SH-SY5Y (cell line): ENCODE measurements at regions not wholly inside any gene's neighbourhood (a gene's known extent, or its start where the extent isn't known, plus 50 kb on each side); places are given as distances from the start of the nearest gene placed in this dataset.

Source experiments
- GATA2 ChIP-seq: IDR thresholded peaks from 2 replicates; pipeline ENCODE4 v1.6.1; 2011; ENCODE audit warnings: mild to moderate bottlenecking, low read depth, low read length
- GATA3 ChIP-seq: IDR thresholded peaks from 2 replicates; pipeline ENCODE4 v1.6.1; 2011; ENCODE audit warnings: low read depth, mild to moderate bottlenecking, low read length, moderate library complexity

DNA sequence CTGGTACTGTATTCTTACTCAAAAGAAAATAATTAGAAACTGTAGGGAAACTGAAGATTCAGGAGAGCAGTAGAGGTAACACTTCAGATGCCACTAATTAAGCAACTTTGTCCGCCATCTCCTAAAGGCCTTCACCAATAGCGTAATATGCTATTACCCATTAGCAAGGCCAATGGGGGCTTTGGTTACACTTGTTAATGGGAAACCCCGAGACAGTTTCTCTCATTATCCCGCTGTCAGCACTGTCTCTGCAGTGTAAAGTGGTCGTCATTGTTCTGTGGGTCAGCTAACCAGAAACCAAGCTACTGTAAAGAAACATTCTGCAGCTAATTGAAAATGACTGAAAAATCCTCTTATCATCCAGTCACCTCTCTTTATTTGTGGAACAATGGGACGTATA is 468.0 kb upstream of the POU3F2 start:
- TF ChIP-seq GATA2 (no peak), GATA3 (no peak)

DNA sequence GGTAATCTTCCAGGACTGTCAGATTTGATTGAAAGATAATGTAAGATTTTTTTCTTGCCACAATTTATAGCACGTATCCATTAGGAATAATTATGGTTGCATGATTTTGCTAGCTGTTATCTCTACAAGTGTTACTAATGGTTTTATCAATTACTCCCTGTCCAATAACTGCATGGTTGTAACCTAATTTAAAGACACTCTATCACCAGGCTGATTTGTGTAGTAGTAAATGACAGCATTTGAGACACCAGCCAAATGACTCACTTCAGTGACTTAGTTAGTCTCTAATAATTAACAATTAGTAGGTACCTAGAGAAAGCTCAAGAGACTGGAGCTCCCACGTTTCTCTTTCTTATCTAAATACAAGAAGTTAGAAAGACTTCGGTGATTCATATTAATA is 453.8 kb upstream of the POU3F2 start:
- TF ChIP-seq GATA2 (peak; percentile 12; the same call in 1 of the 2 replicates), GATA3 (no peak; the same call in 1 of the 2 replicates)

DNA sequence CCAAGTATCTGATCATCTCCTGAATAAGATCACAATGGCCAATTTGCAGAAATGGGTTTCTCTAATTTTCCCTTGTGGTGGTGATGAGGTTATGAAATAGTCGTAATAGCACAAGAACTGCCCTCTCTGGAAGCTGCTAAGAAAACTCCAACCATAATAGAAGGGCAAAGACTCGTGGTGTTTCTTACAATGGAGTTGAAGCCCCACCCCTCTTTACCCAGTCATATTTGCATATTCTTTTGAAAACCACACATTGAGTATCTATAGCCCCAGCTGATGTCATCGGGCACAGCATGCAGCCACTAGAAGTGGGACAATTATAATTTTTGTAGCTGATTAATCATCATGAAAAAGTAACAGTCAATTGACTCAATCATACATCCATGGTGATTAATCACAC is 452.1 kb upstream of the POU3F2 start:
- no peak for TF ChIP-seq GATA2
- no peak for TF ChIP-seq GATA3

GRCh38 chr6:98384334-98384733 is 450.0 kb upstream of the POU3F2 start:
- TF ChIP-seq GATA2 (no peak), GATA3 (no peak)

GRCh38 chr6:98384801-98385200 is 449.6 kb upstream of the POU3F2 start:
- TF ChIP-seq GATA3, result no peak
- no peak for TF ChIP-seq GATA2

- TF ChIP-seq GATA3 (no peak), GATA2 (no peak)
Measured at GRCh38 chr6:98395610-98396166, 438.7 kb upstream of the POU3F2 start.

GRCh38 chr6:98416027-98416426 is 418.3 kb upstream of the POU3F2 start:
- TF ChIP-seq GATA2 (no peak), GATA3 (no peak)

DNA sequence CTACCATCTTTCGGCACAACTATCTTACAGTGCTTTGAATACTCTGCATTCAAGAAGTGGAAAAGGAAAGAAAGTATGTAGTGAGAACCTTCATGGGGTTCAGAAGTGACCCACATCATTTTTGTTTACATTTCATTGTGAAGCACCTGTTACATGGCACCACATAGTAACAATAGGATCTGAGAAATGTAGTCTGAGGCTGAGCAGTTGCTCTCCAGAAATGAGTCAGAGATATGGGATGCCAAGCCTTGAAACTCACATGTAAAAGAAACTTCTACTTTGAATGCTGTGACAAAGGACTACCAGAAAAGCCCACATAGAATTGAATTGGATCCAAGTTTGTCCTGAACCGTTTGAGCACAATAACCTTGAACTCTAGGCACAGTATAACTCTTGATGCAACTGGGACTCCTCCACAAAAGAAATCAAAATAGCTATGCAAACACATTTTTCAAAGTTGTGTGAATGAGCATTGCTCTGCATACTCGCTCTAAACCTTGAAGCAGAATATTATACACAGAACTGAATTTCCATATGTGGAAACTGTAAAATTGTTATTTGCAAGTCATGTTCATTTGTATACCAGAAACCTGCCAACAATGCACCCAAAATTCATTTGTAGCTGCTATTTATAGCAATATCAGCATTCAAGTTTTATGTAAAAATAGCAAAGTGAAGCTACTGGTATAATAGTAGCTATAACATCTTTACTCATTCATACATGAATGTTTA is 400.9 kb upstream of the POU3F2 start:
- TF ChIP-seq GATA3 (no peak), GATA2 (no peak)

DNA sequence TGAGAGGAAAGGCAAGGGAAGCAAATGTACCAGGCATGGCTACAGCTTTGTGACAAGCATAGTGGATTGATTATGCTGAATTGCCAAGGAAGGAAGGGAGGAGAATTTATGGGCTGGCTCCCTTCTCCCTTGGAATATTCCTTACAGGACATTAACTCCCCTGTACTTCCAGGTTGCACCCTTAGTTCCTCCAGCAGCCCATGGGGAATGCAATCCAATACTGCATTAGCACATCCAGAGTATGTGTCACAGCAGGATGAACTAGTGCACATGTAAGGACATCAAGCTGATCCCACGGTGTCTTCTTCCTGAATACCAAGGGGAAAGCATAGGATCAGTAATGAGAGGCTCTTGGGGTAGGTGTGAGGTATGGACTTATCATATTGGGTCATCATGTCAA is 390.7 kb upstream of the POU3F2 start:
- TF ChIP-seq GATA3 (no peak), GATA2 (no peak)

DNA sequence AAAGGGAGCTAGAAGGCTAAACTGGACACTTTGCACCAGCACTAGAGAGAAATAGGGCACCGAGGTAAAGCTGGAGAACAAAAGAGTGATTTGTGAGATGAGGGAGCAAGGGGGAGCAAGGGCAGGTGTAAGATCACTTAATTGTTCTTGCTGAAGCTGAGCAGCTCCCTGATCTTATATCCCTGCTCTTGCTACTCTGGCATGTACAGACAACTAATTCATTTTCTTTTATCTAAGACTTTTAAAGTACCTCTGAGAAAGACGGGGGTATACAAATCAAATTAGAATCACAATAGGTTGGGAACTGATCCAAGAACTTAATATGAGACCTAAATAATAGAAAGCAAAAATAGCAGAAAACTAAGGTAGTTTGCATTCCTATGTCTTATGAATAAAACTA is 381.7 kb upstream of the POU3F2 start:
- TF ChIP-seq GATA2 (no peak), GATA3 (no peak)

DNA sequence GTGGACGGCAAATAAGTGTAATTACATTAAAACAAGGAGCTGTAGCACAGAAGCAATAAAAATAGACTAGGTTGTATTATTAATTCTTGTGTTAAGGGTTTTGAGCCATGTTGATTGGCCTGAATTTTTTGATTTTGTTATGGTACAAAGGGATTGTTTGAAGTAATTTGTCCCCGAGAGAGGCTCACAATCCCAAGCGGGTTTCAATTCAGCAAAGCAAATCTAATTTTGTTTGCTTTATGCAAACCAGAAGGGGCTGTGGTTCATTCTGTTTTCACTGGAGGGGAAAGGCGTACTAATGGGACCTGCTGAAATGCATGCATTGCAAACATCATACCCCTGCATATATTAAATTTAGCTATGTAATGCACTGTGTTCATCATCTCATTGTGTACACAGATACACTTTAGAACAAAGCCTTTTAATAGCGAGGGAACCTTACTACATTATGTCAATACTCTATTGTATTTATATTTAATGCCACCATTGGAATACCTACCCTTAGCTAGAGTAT is 379.5 kb upstream of the POU3F2 start:
- no peak for TF ChIP-seq GATA3
- TF ChIP-seq GATA2, result no peak

DNA sequence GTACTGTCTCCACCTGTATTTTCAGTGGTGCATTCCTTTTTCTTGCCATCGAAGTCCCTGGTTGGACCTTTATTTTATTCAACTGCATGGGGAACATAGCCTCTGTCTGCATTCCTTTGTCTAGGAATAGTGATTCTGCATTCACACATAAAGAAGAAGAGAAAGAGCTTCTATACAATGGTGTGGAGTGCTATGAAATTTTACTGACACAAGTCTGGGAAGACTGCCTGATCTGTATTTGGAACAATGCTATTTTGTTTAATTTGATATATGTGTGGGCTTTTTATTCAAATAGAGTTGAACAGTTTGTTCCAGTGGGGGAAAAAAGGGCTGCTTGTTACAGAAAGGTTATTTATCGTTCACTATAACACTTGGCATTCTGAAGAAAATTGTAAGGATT is 375.7 kb upstream of the POU3F2 start:
- TF ChIP-seq GATA3, result no peak
- TF ChIP-seq GATA2, result no peak

- no peak for TF ChIP-seq GATA3
- no peak for TF ChIP-seq GATA2
Measured at GRCh38 chr6:98463038-98464000, 371.1 kb upstream of the POU3F2 start.

GRCh38 chr6:98467091-98467490 is 367.3 kb upstream of the POU3F2 start:
- TF ChIP-seq GATA2 (no peak), GATA3 (no peak)
